Skeletal muscle cell (primary cell): ENCODE measurements at regions not wholly inside any gene's neighbourhood (a gene's known extent, or its start where the extent isn't known, plus 50 kb on each side); places are given as distances from the start of the nearest gene placed in this dataset.

Experiments
- DNase-seq: peaks from one replicate; pipeline ENCODE4 v3.0.0-alpha.2; 2010; ENCODE audit warnings: low read depth
- H3K4me3 ChIP-seq: 2 replicates; pipeline ENCODE4 v1.5.1; 2011; ENCODE audit warnings: low read depth, mild to moderate bottlenecking, control low read depth, low read length, moderate library complexity

DNA sequence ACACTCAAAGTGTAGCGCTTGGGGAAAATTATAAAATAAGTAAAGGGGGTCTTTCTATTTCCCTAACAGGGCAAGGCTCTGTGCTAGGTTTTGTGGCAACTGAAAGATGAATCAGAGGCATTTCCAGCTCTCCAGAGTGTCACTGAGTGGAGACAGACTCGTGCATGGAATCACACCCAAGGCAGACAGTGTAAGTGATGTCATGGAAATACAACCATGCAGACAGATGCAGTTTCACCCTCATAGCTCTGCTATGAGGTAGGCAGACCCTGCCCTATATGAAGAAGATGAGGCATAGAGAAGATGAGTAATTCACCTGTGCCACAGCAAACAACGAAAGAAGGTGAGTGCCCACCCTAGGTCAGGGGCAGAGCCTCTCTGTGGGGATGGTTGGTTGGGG is 57.2 kb upstream of the PITRM1 start:
- DNase-seq: no peak
- no peak overlapping the region for H3K4me3 ChIP-seq

DNA sequence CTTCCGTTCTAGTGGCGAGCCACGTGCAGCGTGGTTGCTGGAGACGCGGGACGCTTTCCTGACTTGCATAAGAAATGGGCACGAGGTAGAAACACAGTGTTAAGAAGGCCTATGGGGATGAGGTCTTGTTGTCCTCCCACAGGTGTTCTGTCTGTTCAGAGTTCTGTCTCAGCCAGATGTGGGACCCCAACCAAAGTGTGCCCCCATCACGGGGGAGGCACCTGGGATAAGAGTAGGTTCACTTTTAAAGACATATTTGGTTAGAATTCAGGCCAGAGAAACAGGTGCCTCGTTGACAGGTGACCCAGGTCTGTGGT is 56.0 kb upstream of the PITRM1 start:
- no peak for DNase-seq
- H3K4me3 ChIP-seq: no peak overlapping the region

DNA sequence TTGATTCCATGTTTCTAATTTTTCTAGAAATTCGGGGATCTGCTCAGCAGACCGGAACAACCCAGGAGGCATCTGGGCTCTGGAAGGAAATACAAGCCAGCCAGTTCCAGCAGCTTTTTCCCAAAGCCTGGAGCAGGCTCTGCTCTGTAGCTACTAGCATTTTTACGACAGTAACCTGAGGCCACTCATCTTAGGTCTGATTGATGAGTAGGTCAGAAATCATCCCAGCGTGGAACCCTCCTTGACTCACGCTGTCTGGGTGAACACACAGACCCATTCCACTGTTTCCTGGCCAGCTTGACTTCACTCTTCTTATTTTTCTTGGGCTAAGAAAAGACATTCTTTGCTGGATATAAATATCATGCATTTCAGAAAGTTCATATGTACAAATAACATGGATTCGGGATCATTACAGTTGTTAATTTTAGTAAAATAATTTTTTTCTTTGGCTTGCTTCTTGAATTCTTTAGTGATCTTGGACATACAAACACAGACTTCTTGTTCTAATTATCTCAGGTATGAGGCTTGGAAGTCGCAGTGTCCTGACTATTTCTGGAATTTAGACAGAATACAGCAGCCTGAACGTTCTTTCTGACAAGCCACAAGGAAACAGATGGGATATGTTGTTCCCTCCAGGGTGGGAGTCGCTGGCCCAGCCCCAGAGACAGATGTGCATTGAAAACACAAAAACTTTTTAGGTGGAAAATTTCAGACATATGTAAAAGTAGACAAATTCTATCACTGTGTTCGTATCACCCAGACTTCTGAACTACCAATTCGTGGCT is 54.6 kb upstream of the PITRM1 start:
- peak; percentile 89 for DNase-seq
- peak overlapping the region; percentile 3 for H3K4me3 ChIP-seq

DNA sequence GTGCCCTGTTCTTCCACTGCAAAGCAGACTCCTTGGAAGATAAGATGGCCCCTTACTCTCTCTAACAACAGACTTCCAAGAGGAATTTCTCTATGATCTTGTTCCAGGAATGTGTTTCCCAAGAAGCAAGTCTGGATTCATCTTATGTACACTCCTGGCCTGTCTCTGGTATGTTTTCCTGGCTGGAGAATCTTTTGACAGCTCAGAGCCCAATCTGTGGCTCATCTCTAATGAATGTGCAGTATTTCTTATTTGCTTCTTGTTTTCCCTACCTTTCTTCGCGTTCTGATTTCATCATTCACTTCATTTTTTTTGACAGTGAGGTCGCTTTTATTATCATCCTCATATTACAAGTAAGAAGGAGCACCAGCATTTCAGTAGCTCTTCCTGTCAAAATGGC is 53.0 kb upstream of the PITRM1 start:
- DNase-seq: peak; percentile 66
- no peak overlapping the region for H3K4me3 ChIP-seq

DNA sequence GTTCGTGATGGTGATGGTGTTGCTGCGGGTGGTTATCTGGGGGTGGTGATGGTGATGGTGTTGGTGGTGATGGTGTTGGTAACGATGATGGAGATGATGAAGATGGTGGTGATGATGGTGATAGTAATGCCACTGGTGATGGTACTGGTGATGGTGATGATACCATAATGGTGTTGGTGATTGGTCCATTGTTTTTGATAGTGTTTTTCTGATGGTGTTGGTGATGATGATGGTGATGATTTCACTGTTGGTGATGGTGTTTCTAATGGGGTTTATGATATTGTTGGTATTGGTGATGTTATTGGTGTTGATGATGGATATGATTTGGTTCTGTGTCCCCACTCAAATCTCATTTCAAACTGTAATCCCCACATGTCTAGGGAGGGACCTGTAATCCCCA is 51.7 kb upstream of the PITRM1 start:
- no peak for DNase-seq
- H3K4me3 ChIP-seq: no peak overlapping the region

DNA sequence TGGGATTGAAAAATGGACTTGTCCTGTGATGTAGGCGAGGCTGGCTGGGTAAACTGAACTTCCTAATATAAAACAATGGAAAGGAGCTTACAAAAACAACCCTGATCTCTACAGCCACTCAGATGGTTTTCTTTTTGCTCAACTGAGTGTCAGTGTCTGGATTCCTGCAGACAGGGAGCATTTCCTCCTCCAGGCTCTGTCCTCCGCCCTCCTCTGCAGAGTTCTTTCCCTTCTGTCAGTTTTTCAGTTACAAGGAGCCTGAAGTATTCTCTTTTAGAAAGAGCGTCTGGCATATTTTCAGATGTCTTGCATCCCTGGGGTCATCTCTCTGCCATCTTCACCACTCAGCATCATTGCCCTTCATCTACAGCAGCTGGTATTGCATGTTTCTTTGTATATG is 50.0 kb upstream of the PITRM1 start:
- DNase-seq: no peak
- H3K4me3 ChIP-seq: no peak overlapping the region
